Ovary (tissue), 3 donors: ENCODE measurements at regions not wholly inside any gene's neighbourhood (a gene's known extent, or its start where the extent isn't known, plus 50 kb on each side); places are given as distances from the start of the nearest gene placed in this dataset.

ENCODE experiments used
- EP300 ChIP-seq: sonication (generic); formaldehyde crosslinking; IDR thresholded peaks from one replicate; pipeline ENCODE4 v1.6.1; 2017; ENCODE audit warnings: antibody characterized with exemption
- POLR2A ChIP-seq: fragments of 450-650 bp; IDR thresholded peaks from one replicate; pipeline ENCODE4 v1.6.1; 2017; ENCODE audit warnings: antibody characterized with exemption, mild to moderate bottlenecking, moderate library complexity
- TF ChIP-seq, protein P1 (sequence below), 3 donors: fragments of 450-650 bp in 2 of 3; fragments of 200-600 bp in 1 of 3; IDR thresholded peaks; one replicate each; pipeline versions ENCODE4 v1.5.1 to v1.8.0; 2016 to 2022; ENCODE audit warnings: antibody characterized with exemption in 3 of 3, mild to moderate bottlenecking in 1 of 3
- donor health status: DM: no; HTN: no; CAD: no.

DNA sequence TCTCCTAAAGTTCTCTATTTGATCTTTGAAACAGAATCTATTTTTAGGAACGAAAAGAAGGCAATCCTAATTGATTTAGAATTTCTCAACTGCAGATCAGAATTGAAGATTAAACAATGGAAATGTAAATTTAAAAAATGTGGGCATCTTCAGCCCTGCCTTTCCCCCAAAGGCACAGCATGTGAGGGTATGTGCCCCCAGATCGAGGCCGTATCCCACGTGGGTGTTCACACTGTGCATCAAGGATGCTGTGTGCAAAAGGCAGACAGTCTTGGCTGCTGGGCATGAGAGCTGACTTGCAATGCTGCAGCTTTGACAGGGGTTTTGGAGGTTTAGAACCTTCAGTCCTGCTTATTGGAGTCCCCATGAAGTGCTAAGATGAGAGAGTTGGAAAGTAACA is 346.3 kb downstream of the VRK1 start:
- TF ChIP-seq, protein P1, sequence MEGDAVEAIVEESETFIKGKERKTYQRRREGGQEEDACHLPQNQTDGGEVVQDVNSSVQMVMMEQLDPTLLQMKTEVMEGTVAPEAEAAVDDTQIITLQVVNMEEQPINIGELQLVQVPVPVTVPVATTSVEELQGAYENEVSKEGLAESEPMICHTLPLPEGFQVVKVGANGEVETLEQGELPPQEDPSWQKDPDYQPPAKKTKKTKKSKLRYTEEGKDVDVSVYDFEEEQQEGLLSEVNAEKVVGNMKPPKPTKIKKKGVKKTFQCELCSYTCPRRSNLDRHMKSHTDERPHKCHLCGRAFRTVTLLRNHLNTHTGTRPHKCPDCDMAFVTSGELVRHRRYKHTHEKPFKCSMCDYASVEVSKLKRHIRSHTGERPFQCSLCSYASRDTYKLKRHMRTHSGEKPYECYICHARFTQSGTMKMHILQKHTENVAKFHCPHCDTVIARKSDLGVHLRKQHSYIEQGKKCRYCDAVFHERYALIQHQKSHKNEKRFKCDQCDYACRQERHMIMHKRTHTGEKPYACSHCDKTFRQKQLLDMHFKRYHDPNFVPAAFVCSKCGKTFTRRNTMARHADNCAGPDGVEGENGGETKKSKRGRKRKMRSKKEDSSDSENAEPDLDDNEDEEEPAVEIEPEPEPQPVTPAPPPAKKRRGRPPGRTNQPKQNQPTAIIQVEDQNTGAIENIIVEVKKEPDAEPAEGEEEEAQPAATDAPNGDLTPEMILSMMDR (IDR thresholded peaks at IDR 0.05): no peak
- TF ChIP-seq EP300 (no peak), POLR2A (no peak)
